Ureter (tissue), 1 donor: ENCODE measurements at regions not wholly inside any gene's neighbourhood (a gene's known extent, or its start where the extent isn't known, plus 50 kb on each side); places are given as distances from the start of the nearest gene placed in this dataset.
"Not testable (repeated sequence)": the region's sequence is repeated elsewhere in the genome, so short reads cannot be mapped to it uniquely, and the experiment has no call there.

Source experiments
- DNase-seq: peaks from one replicate; pipeline ENCODE4 v3.0.0-alpha.2; 2020; ENCODE audit warnings: low spot score
- donor health status: DM: yes; HTN: yes; CAD: no.

GRCh38 chr19:13652810-13653590 lies 111.3 kb upstream of the MRI1 start:
- no peak for DNase-seq

GRCh38 chr19:13646758-13647157 lies 117.6 kb upstream of the MRI1 start:
- DNase-seq = no peak

GRCh38 chr19:13644645-13645044 lies 119.7 kb upstream of the MRI1 start:
- no peak for DNase-seq

GRCh38 chr19:13640611-13641010 lies 123.7 kb upstream of the MRI1 start:
- DNase-seq = no peak

GRCh38 chr19:13639342-13639929 lies 124.9 kb upstream of the MRI1 start:
- no peak for DNase-seq

GRCh38 chr19:13637664-13638063 lies 126.7 kb upstream of the MRI1 start:
- no peak for DNase-seq

- no peak for DNase-seq
Measured at GRCh38 chr19:13634658-13635057, 128.4 kb upstream of the CACNA1A start.

- no peak for DNase-seq
Measured at GRCh38 chr19:13633522-13633922, 127.2 kb upstream of the CACNA1A start.

GRCh38 chr19:13633109-13633508 lies 126.8 kb upstream of the CACNA1A start:
- DNase-seq = no peak

- DNase-seq = not testable (repeated sequence)
Measured at GRCh38 chr19:13632164-13632563, 125.9 kb upstream of the CACNA1A start.

GRCh38 chr19:13629687-13630357 lies 123.5 kb upstream of the CACNA1A start:
- DNase-seq = no peak

GRCh38 chr19:13627531-13627930 lies 121.3 kb upstream of the CACNA1A start:
- DNase-seq = no peak

GRCh38 chr19:13623716-13624710 lies 117.7 kb upstream of the CACNA1A start:
- DNase-seq = no peak

- DNase-seq = no peak
Measured at GRCh38 chr19:13622766-13623715, 116.8 kb upstream of the CACNA1A start.

- no peak for DNase-seq
Measured at GRCh38 chr19:13621413-13621812, 115.1 kb upstream of the CACNA1A start.

GRCh38 chr19:13619203-13619632 lies 112.9 kb upstream of the CACNA1A start:
- no peak for DNase-seq

GRCh38 chr19:13615890-13616289 lies 109.6 kb upstream of the CACNA1A start:
- no peak for DNase-seq

- no peak for DNase-seq
Measured at GRCh38 chr19:13613447-13613846, 107.2 kb upstream of the CACNA1A start.

GRCh38 chr19:13611596-13611995 lies 105.3 kb upstream of the CACNA1A start:
- no peak for DNase-seq

GRCh38 chr19:13610039-13610691 lies 103.9 kb upstream of the CACNA1A start:
- DNase-seq = no peak
